Activated naive CD4-positive, alpha-beta T cell treated with anti-CD3 and anti-CD28 coated beads, Interleukin-2, amount 50 U/mL, for 72 hours (primary cell): ENCODE measurements at regions not wholly inside any gene's neighbourhood (a gene's known extent, or its start where the extent isn't known, plus 50 kb on each side); places are given as distances from the start of the nearest gene placed in this dataset.
"Not testable (repeated sequence)": the region's sequence is repeated elsewhere in the genome, so short reads cannot be mapped to it uniquely, and the experiment has no call there.

ENCODE experiments used
- ATAC-seq, 2 donors: fragments of 150-1000 bp; cut with Tn5 transposase; 2 replicates each; pipeline ENCODE4 v1.10.0; 2021; ENCODE audit warnings: mild to moderate bottlenecking in 2 of 2, moderate library complexity in 2 of 2
- DNase-seq, 2 donors: peaks; one replicate each; pipeline ENCODE4 v3.0.0; 2021 to 2022; ENCODE audit warnings: low spot score in 2 of 2
- H3K27ac Mint-ChIP-seq, 2 donors: one replicate each; pipeline ENCODE4 v1.8.0; 2022; ENCODE audit warnings: mild to moderate bottlenecking in 2 of 2, mixed read lengths in 2 of 2
- H3K36me3 Mint-ChIP-seq, 2 donors: one replicate each; pipeline ENCODE4 v1.8.0; 2022; ENCODE audit warnings: mixed read lengths in 2 of 2
- H3K9me3 Mint-ChIP-seq, 2 donors: one replicate each; pipeline ENCODE4 v1.8.0; 2022; ENCODE audit warnings: mixed read lengths in 2 of 2

GRCh38 chr17:30586818-30587595 lies 109.8 kb downstream of the GOSR1 start:
- Mint-ChIP-seq H3K9me3 (no peaks in the 10 kb centered on the region), H3K36me3 (no peaks in the 10 kb centered on the region), H3K27ac (peak overlapping the region in 1 of 2 donors; percentile 10)
- peak; percentile 97 to 98 for ATAC-seq
- no peak for DNase-seq

GRCh38 chr17:30584810-30585209 lies 107.6 kb downstream of the GOSR1 start:
- DNase-seq (no peak), ATAC-seq (no peak)
- no peaks in the 10 kb centered on the region for H3K9me3 Mint-ChIP-seq
- H3K36me3 Mint-ChIP-seq = no peaks in the 10 kb centered on the region
- H3K27ac Mint-ChIP-seq = peak overlapping the region in 1 of 2 donors; percentile 24

DNA sequence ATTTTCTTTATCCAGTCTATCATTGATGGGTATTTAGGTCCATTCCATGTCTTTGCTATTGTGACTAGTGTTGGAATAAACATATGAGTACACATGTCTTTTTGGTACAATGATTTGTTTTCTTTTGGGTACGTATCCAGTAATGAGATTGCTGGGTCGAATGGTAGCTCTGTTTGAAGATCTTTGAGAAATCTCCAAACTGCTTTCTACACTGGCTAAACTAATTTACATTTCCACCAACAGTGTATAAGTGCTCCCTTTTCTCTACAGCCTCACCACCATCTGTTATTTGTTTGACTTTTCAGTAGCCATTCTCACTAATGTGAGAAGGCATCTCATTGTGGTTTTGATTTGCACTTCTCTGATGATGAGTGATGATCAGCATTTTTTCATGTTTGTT lies 103.7 kb downstream of the GOSR1 start:
- Mint-ChIP-seq H3K36me3 (no peaks in the 10 kb centered on the region), H3K27ac (no peak overlapping the region), H3K9me3 (no peaks in the 10 kb centered on the region)
- ATAC-seq (no peak), DNase-seq (no peak)

GRCh38 chr17:30579610-30580315 lies 102.6 kb downstream of the GOSR1 start:
- Mint-ChIP-seq H3K9me3 (no peaks in the 10 kb centered on the region), H3K36me3 (no peaks in the 10 kb centered on the region), H3K27ac (no peak overlapping the region)
- no peak for DNase-seq
- ATAC-seq = no peak

GRCh38 chr17:30578015-30578717 lies 101.0 kb downstream of the GOSR1 start:
- not testable (repeated sequence) for H3K9me3 Mint-ChIP-seq, H3K27ac Mint-ChIP-seq, H3K36me3 Mint-ChIP-seq
- DNase-seq = peak in 1 of 2 donors; percentile 28
- peak in 1 of 2 donors; percentile 33 for ATAC-seq
